Transverse colon (tissue), 3 donors: ENCODE measurements at regions not wholly inside any gene's neighbourhood (a gene's known extent, or its start where the extent isn't known, plus 50 kb on each side); places are given as distances from the start of the nearest gene placed in this dataset.

Experiments
- CTCF ChIP-seq, 5 experiments: fragments of 200-600 bp in 3 of 5; fragments of 450-650 bp in 2 of 5; sonication (generic) in 3 of 5; IDR thresholded peaks; 1 replicate in 2 of 5; 2 replicates in 3 of 5; pipeline ENCODE4 v1.5.1; 2016 to 2017; ENCODE audit warnings: antibody characterized with exemption in 5 of 5, inconsistent platforms in 3 of 5, mild to moderate bottlenecking in 2 of 5, moderate library complexity in 1 of 5
- POLR2A ChIP-seq: fragments of 450-650 bp; IDR thresholded peaks from one replicate; pipeline ENCODE4 v1.6.1; 2016; ENCODE audit warnings: antibody characterized with exemption, mild to moderate bottlenecking, moderate library complexity

DNA sequence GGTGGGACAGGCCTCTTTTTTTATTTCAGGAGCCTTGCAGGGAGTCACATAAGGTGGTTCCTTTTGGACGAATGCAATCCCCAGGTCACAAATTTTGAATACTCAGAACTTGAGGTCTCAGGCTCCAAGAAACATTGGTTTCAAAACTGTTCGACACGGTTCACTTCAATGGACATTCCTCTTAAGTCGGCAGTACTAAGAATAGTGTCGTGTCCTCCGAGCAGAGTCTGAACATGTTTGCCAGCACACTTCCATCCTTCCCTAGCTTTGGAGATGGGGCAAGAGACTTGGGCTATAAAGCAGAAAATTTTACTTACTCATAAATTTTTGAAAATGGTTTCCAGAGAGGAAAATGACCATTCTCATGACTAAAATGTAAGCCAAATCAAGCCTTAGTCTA is 265.4 kb downstream of the THBS2 start:
- TF ChIP-seq POLR2A (no peak), CTCF (IDR thresholded peaks at IDR 0.05) (no peak)
